DND-41 (cell line): ENCODE measurements at regions not wholly inside any gene's neighbourhood (a gene's known extent, or its start where the extent isn't known, plus 50 kb on each side); places are given as distances from the start of the nearest gene placed in this dataset.

Experiments
- ATAC-seq: fragments of 200-7000 bp; cut with Tn5 transposase; 3 replicates; pipeline ENCODE4 v1.9.1; 2021; ENCODE audit warnings: low read depth; ENCODE audit not compliant: insufficient read depth
- DNase-seq: peaks from one replicate; pipeline ENCODE4 v3.0.0-alpha.2; 2020
- H2AFZ ChIP-seq: 2 replicates; pipeline ENCODE4 v1.6.0; 2012; ENCODE audit warnings: low read depth, low read length
- H3K27ac ChIP-seq: 2 replicates; pipeline ENCODE4 v1.5.1; 2012; ENCODE audit warnings: low read length, inconsistent platforms
- H3K27me3 ChIP-seq: fragments of 200-600 bp; sonication (generic); 2 replicates; pipeline ENCODE4 v1.6.0; 2012; ENCODE audit warnings: low read length, mild to moderate bottlenecking, inconsistent platforms; ENCODE audit not compliant: insufficient read depth, poor library complexity
- H3K36me3 ChIP-seq: 2 replicates; pipeline ENCODE4 v1.5.1; 2012; ENCODE audit warnings: low read length, inconsistent platforms; ENCODE audit not compliant: insufficient read depth
- H3K4me1 ChIP-seq: 2 replicates; pipeline ENCODE4 v1.5.1; 2012; ENCODE audit warnings: mild to moderate bottlenecking, low read length; ENCODE audit not compliant: insufficient read depth
- H3K4me2 ChIP-seq: 2 replicates; pipeline ENCODE4 v1.6.0; 2012; ENCODE audit warnings: mild to moderate bottlenecking, moderate library complexity, low read length, inconsistent platforms; ENCODE audit not compliant: insufficient read depth
- H3K4me3 ChIP-seq, 2 experiments: fragments of 200-600 bp in 1 of 2; shearing (Covaris generic) in 1 of 2; 2 replicates each; pipeline ENCODE4 v1.5.1; 2012 to 2016; ENCODE audit warnings: inconsistent platforms in 2 of 2, low read length in 2 of 2, mild to moderate bottlenecking in 2 of 2, low read depth in 1 of 2, moderate library complexity in 1 of 2
- H3K79me2 ChIP-seq: 2 replicates; pipeline ENCODE4 v1.6.0; 2012; ENCODE audit warnings: low read length, inconsistent platforms; ENCODE audit not compliant: insufficient read depth
- H3K9ac ChIP-seq: 2 replicates; pipeline ENCODE4 v1.6.0; 2012; ENCODE audit warnings: low read depth, mild to moderate bottlenecking, inconsistent platforms, low read length, moderate library complexity
- H3K9me3 ChIP-seq: 2 replicates; pipeline ENCODE4 v1.5.1; 2012; ENCODE audit warnings: low read length, moderate library complexity, mild to moderate bottlenecking, inconsistent platforms; ENCODE audit not compliant: insufficient read depth, severe bottlenecking
- H4K20me1 ChIP-seq: 2 replicates; pipeline ENCODE4 v1.6.0; 2012; ENCODE audit warnings: low read length; ENCODE audit not compliant: insufficient read depth
- CTCF ChIP-seq: IDR thresholded peaks from 2 replicates; pipeline ENCODE4 v1.5.1; 2012; ENCODE audit warnings: borderline replicate concordance, low read length, moderate library complexity, mild to moderate bottlenecking; ENCODE audit not compliant: poor library complexity, severe bottlenecking; ENCODE audit errors: extremely low read depth
- EZH2 ChIP-seq: IDR thresholded peaks from 3 replicates; pipeline ENCODE4 v1.6.1; 2012; ENCODE audit warnings: borderline replicate concordance, low read depth, mild to moderate bottlenecking, moderate library complexity, low read length, inconsistent platforms; ENCODE audit not compliant: severe bottlenecking

- H3K4me2 ChIP-seq, result no peak overlapping the region
- no peak overlapping the region for H3K27ac ChIP-seq
- no peaks in the 10 kb centered on the region for H4K20me1 ChIP-seq
- no peaks in the 10 kb centered on the region for H3K9me3 ChIP-seq
- no peaks in the 10 kb centered on the region for H3K36me3 ChIP-seq
- no peak overlapping the region for H3K4me3 ChIP-seq
- ATAC-seq (no peak), DNase-seq (no peak)
- TF ChIP-seq EZH2 (no peak), CTCF (no peak)
- H3K4me1 ChIP-seq, result no peaks in the 10 kb centered on the region
- no peaks in the 10 kb centered on the region for H3K27me3 ChIP-seq
- H3K79me2 ChIP-seq, result no peaks in the 10 kb centered on the region
- H3K9ac ChIP-seq, result no peak overlapping the region
- no peak overlapping the region for H2AFZ ChIP-seq
Observed at GRCh38 chr13:79812070-79812850, 331.3 kb downstream of the NDFIP2 start.

- no peak for ATAC-seq
- no peak overlapping the region for H2AFZ ChIP-seq
- no peaks in the 10 kb centered on the region for H3K9me3 ChIP-seq
- no peaks in the 10 kb centered on the region for H4K20me1 ChIP-seq
- no peaks in the 10 kb centered on the region for H3K36me3 ChIP-seq
- H3K4me2 ChIP-seq, result no peak overlapping the region
- H3K4me1 ChIP-seq, result no peaks in the 10 kb centered on the region
- TF ChIP-seq EZH2, result no peak
- H3K27me3 ChIP-seq, result no peaks in the 10 kb centered on the region
- no peak for DNase-seq
- no peaks in the 10 kb centered on the region for H3K79me2 ChIP-seq
- no peak overlapping the region for H3K4me3 ChIP-seq
- no peak overlapping the region for H3K27ac ChIP-seq
- no peak overlapping the region for H3K9ac ChIP-seq
Observed at GRCh38 chr13:79811170-79811569, 330.2 kb downstream of the NDFIP2 start.

- Histone ChIP-seq H3K4me3 (no peak overlapping the region), H3K27me3 (no peaks in the 10 kb centered on the region), H4K20me1 (no peaks in the 10 kb centered on the region), H3K9me3 (no peaks in the 10 kb centered on the region), H3K9ac (no peak overlapping the region), H3K27ac (no peak overlapping the region), H3K4me1 (no peaks in the 10 kb centered on the region), H3K79me2 (no peaks in the 10 kb centered on the region), H2AFZ (no peak overlapping the region), H3K36me3 (no peaks in the 10 kb centered on the region), H3K4me2 (no peak overlapping the region)
- no peak for TF ChIP-seq EZH2
- no peak for TF ChIP-seq CTCF
- ATAC-seq (no peak), DNase-seq (no peak)
Observed at GRCh38 chr13:79810669-79811068, 329.7 kb downstream of the NDFIP2 start.

- no peaks in the 10 kb centered on the region for H3K27me3 ChIP-seq
- ATAC-seq (no peak), DNase-seq (no peak)
- no peaks in the 10 kb centered on the region for H4K20me1 ChIP-seq
- H3K27ac ChIP-seq, result no peak overlapping the region
- H3K9me3 ChIP-seq, result no peaks in the 10 kb centered on the region
- H3K4me2 ChIP-seq, result no peak overlapping the region
- H3K4me1 ChIP-seq, result no peaks in the 10 kb centered on the region
- TF ChIP-seq CTCF (no peak), EZH2 (no peak)
- H3K9ac ChIP-seq, result no peak overlapping the region
- no peak overlapping the region for H2AFZ ChIP-seq
- no peaks in the 10 kb centered on the region for H3K79me2 ChIP-seq
- H3K4me3 ChIP-seq, result no peak overlapping the region
- no peaks in the 10 kb centered on the region for H3K36me3 ChIP-seq
Observed at GRCh38 chr13:79810018-79810417, 329.1 kb downstream of the NDFIP2 start.
